G401 (cell line): ENCODE measurements at regions not wholly inside any gene's neighbourhood (a gene's known extent, or its start where the extent isn't known, plus 50 kb on each side); places are given as distances from the start of the nearest gene placed in this dataset.
"Not testable (repeated sequence)": the region's sequence is repeated elsewhere in the genome, so short reads cannot be mapped to it uniquely, and the experiment has no call there.

Source experiments
- DNase-seq: peaks from one replicate; pipeline ENCODE4 v3.0.0-alpha.2; 2015; ENCODE audit warnings: low spot score
- in situ Hi-C: cut with HindIII; loops from 2 replicates; pipeline ENCODE4 v1.10.0; 2016; ENCODE audit warnings: low sequenced_read_pairs, mixed read lengths

- in situ Hi-C loops = no loop called here
- DNase-seq = no peak
Measured at GRCh38 chr7:121748546-121748945, 124.4 kb upstream of the PTPRZ1 start.

GRCh38 chr7:121745856-121746255 is 127.1 kb upstream of the PTPRZ1 start:
- in situ Hi-C loops = no loop called here
- no peak for DNase-seq

GRCh38 chr7:121744877-121745276 is 128.1 kb upstream of the PTPRZ1 start:
- DNase-seq = no peak
- in situ Hi-C loops = no loop called here

GRCh38 chr7:121744319-121744718 is 128.6 kb upstream of the PTPRZ1 start:
- in situ Hi-C loops = no loop called here
- DNase-seq = no peak

- in situ Hi-C loops = no loop called here
- DNase-seq = no peak
Measured at GRCh38 chr7:121741896-121742295, 131.1 kb upstream of the PTPRZ1 start.

GRCh38 chr7:121739465-121739864 is 133.5 kb upstream of the PTPRZ1 start:
- no peak for DNase-seq
- in situ Hi-C loops = no loop called here

GRCh38 chr7:121730869-121731268 is 142.1 kb upstream of the PTPRZ1 start:
- in situ Hi-C loops = no loop called here
- DNase-seq = no peak

GRCh38 chr7:121714559-121715303 is 158.2 kb upstream of the PTPRZ1 start:
- DNase-seq = no peak
- in situ Hi-C loops = no loop called here

GRCh38 chr7:121712961-121713360 is 160.0 kb upstream of the PTPRZ1 start:
- in situ Hi-C loops, DNase-seq: not testable (repeated sequence)

- DNase-seq = no peak
Measured at GRCh38 chr7:121697731-121698316, 175.1 kb upstream of the PTPRZ1 start.

GRCh38 chr7:121696954-121697353 is 176.0 kb upstream of the PTPRZ1 start:
- DNase-seq = no peak
- in situ Hi-C loops = no loop called here

More at GRCh38 chr7:121697731-121698316, 175.1 kb upstream of the PTPRZ1 start:
- in situ Hi-C loops = no loop called here

GRCh38 chr7:121689749-121690148 is 183.2 kb upstream of the PTPRZ1 start:
- DNase-seq = no peak
- in situ Hi-C loops = no loop called here

- DNase-seq = no peak
- in situ Hi-C loops = no loop called here
Measured at GRCh38 chr7:121681700-121682099, 191.3 kb upstream of the PTPRZ1 start.

GRCh38 chr7:121676168-121676567 is 196.8 kb upstream of the PTPRZ1 start:
- in situ Hi-C loops = no loop called here
- DNase-seq = no peak

GRCh38 chr7:121674455-121674854 is 198.5 kb upstream of the PTPRZ1 start:
- DNase-seq, in situ Hi-C loops: not testable (repeated sequence)

- no peak for DNase-seq
- in situ Hi-C loops = no loop called here
Measured at GRCh38 chr7:121669144-121669543, 203.8 kb upstream of the PTPRZ1 start.

- DNase-seq = no peak
- in situ Hi-C loops = no loop called here
Measured at GRCh38 chr7:121666306-121666705, 206.7 kb upstream of the PTPRZ1 start.

- DNase-seq = no peak
- in situ Hi-C loops = no loop called here
Measured at GRCh38 chr7:121643320-121643719, 229.6 kb upstream of the PTPRZ1 start.

- no peak for DNase-seq
- in situ Hi-C loops = no loop called here
Measured at GRCh38 chr7:121639705-121640104, 233.3 kb upstream of the PTPRZ1 start.

GRCh38 chr7:121638286-121638685 is 234.7 kb upstream of the PTPRZ1 start:
- in situ Hi-C loops = no loop called here

GRCh38 chr7:121634356-121634755 is 238.2 kb upstream of the FAM3C start:
- in situ Hi-C loops = no loop called here
- DNase-seq = no peak

More at GRCh38 chr7:121638286-121638685, 234.7 kb upstream of the PTPRZ1 start:
- no peak for DNase-seq
